ENCODE measurements at regions not wholly inside any gene's neighbourhood (a gene's known extent, or its start where the extent isn't known, plus 50 kb on each side); places are given as distances from the start of the nearest gene placed in this dataset.

DNA sequence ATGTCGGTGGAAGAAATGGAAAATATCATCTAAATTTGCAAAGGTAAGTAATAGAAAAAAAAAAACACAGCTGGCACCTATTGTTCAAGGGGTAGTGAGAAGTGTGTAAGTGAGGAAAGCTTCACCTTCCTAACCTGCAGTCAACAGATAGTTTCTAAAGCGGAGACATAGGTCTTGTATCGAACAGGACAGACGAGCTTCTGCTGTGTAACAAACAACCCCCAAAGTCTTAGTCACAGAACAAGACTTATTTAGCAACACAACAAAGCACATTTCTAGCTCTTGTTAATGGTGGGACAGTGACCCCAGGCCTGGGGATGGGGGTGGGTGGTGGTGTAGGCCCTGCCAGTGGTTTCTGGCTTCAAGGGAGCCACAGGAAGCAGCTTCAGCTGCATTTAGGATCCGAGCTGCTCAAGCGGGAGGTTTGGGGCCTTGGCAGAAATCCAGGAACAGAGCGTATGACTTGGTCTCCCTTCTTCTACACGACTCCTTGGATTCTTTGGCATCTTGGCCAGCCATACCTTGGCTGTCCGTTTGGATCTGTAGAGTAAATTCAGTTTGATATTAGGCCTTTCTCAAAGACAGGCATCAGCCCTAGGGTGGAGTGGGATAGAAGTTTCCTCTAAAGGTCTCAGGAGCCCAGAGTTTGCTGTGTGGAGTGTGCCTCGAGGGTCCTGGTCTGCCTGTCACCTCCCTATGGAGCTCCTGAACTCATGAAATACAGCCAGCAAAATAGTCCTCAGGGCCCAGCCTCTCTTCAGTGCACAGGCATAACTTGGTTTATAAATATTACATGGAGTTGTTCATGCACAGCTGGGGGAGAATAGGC lies 56.9 kb upstream of the SHH start:
- no peak for DNase-seq (ENCODE audit: low read depth in 1 of 2, low spot score in 1 of 2)
- H3K4me3 ChIP-seq (replicated peaks; ENCODE audit: insufficient read depth, low read length): no peak overlapping the region

DNA sequence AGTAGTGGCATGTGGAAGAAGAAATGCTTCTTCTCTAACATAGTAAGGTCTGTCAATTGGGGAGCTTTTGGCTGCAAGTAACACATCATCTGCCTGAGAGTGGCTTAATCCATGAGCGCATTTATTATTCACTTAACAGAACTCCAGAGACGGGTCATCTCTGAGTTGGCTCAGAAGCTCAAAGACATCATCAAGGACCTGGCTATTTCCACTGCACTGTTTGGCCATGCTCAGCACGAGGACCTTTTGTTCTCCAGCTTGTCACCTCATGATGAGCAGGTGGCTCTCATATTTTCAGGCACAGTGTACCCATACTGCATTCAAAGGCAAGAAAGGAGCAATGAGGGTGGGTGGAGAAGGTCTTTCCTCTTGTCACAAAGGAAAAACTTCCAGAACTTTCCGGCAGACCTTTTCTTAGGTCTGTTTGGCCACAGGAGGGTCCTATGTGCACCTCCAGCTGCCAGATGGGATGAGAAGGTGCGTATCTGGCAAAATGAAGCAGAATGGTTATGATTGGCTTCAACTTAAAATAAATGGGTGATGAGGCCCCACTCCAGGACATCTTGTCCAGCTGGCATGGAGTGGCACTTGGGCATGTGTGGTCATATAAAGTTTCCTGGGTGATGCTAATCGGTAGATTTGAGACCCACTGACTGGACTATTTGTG lies 55.6 kb upstream of the SHH start:
- TF ChIP-seq SPI1 (IDR thresholded peaks at IDR 0.05; ENCODE audit: borderline replicate concordance, low read depth): no peak
- no peak for TF ChIP-seq POLR2AphosphoS5 (IDR thresholded peaks at IDR 0.05; ENCODE audit: low read depth)
- TF ChIP-seq, protein P1, sequence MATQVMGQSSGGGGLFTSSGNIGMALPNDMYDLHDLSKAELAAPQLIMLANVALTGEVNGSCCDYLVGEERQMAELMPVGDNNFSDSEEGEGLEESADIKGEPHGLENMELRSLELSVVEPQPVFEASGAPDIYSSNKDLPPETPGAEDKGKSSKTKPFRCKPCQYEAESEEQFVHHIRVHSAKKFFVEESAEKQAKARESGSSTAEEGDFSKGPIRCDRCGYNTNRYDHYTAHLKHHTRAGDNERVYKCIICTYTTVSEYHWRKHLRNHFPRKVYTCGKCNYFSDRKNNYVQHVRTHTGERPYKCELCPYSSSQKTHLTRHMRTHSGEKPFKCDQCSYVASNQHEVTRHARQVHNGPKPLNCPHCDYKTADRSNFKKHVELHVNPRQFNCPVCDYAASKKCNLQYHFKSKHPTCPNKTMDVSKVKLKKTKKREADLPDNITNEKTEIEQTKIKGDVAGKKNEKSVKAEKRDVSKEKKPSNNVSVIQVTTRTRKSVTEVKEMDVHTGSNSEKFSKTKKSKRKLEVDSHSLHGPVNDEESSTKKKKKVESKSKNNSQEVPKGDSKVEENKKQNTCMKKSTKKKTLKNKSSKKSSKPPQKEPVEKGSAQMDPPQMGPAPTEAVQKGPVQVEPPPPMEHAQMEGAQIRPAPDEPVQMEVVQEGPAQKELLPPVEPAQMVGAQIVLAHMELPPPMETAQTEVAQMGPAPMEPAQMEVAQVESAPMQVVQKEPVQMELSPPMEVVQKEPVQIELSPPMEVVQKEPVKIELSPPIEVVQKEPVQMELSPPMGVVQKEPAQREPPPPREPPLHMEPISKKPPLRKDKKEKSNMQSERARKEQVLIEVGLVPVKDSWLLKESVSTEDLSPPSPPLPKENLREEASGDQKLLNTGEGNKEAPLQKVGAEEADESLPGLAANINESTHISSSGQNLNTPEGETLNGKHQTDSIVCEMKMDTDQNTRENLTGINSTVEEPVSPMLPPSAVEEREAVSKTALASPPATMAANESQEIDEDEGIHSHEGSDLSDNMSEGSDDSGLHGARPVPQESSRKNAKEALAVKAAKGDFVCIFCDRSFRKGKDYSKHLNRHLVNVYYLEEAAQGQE (IDR thresholded peaks at IDR 0.05; ENCODE audit: insufficient replicate concordance, low read depth): no peak
- TF ChIP-seq, protein P2, sequence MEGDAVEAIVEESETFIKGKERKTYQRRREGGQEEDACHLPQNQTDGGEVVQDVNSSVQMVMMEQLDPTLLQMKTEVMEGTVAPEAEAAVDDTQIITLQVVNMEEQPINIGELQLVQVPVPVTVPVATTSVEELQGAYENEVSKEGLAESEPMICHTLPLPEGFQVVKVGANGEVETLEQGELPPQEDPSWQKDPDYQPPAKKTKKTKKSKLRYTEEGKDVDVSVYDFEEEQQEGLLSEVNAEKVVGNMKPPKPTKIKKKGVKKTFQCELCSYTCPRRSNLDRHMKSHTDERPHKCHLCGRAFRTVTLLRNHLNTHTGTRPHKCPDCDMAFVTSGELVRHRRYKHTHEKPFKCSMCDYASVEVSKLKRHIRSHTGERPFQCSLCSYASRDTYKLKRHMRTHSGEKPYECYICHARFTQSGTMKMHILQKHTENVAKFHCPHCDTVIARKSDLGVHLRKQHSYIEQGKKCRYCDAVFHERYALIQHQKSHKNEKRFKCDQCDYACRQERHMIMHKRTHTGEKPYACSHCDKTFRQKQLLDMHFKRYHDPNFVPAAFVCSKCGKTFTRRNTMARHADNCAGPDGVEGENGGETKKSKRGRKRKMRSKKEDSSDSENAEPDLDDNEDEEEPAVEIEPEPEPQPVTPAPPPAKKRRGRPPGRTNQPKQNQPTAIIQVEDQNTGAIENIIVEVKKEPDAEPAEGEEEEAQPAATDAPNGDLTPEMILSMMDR (IDR thresholded peaks at IDR 0.05; ENCODE audit: insufficient read depth, low read length): no peak
- TF ChIP-seq GABPA (IDR thresholded peaks at IDR 0.05; ENCODE audit: low read depth): no peak
- no peak for DNase-seq (ENCODE audit: low read depth in 1 of 2, low spot score in 1 of 2)
- Histone ChIP-seq H3K4me3 (replicated peaks; ENCODE audit: insufficient read depth, low read length) (no peak overlapping the region), H3K27ac (replicated peaks) (no peak overlapping the region), H3K27me3 (ENCODE audit: insufficient read depth, poor library complexity, severe bottlenecking) (no peaks in the 10 kb centered on the region)

More for the DNA sequence above, 56.9 kb upstream of the SHH start:
- Histone ChIP-seq H3K27me3 (ENCODE audit: insufficient read depth, poor library complexity, severe bottlenecking) (no peaks in the 10 kb centered on the region), H3K27ac (replicated peaks) (no peak overlapping the region)
- TF ChIP-seq SPI1 (IDR thresholded peaks at IDR 0.05; ENCODE audit: borderline replicate concordance, low read depth): no peak
- TF ChIP-seq, protein P2 (IDR thresholded peaks at IDR 0.05; ENCODE audit: insufficient read depth, low read length): no peak
- TF ChIP-seq, protein P1 (IDR thresholded peaks at IDR 0.05; ENCODE audit: insufficient replicate concordance, low read depth): no peak
- TF ChIP-seq POLR2AphosphoS5 (IDR thresholded peaks at IDR 0.05; ENCODE audit: low read depth): no peak
- no peak for TF ChIP-seq GABPA (IDR thresholded peaks at IDR 0.05; ENCODE audit: low read depth)

DNA sequence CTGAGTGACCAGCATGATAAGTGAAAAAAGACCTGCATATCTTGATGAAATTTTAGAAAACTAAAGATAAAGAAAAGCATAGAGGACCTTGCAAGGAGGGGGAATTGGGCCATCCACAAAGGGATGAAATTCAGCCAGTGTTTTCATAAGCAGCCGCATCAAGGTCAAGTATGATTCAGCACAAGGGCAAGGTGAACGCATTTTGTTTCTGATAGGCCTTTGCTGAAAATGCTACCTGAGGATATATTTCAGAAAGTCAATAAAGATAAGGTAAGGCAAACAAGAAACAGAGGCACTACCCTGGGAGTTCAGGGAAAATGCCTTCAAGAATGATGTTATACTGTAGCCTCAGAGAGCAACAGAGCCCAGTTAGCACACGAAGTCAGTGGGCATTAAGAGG lies 55.0 kb upstream of the SHH start:
- no peak overlapping the region for H3K27ac ChIP-seq (replicated peaks)
- no peak overlapping the region for H3K4me3 ChIP-seq (replicated peaks; ENCODE audit: insufficient read depth, low read length)
- H3K27me3 ChIP-seq (ENCODE audit: insufficient read depth, poor library complexity, severe bottlenecking): no peaks in the 10 kb centered on the region
- TF ChIP-seq POLR2AphosphoS5 (IDR thresholded peaks at IDR 0.05; ENCODE audit: low read depth) (no peak), SPI1 (IDR thresholded peaks at IDR 0.05; ENCODE audit: borderline replicate concordance, low read depth) (no peak), GABPA (IDR thresholded peaks at IDR 0.05; ENCODE audit: low read depth) (no peak)
- TF ChIP-seq, protein P2 (IDR thresholded peaks at IDR 0.05; ENCODE audit: insufficient read depth, low read length): no peak
- TF ChIP-seq, protein P1 (IDR thresholded peaks at IDR 0.05; ENCODE audit: insufficient replicate concordance, low read depth): no peak
- no peak for DNase-seq (ENCODE audit: low read depth in 1 of 2, low spot score in 1 of 2)
